ENCODE measurements at regions not wholly inside any gene's neighbourhood (a gene's known extent, or its start where the extent isn't known, plus 50 kb on each side); places are given as distances from the start of the nearest gene placed in this dataset.

DNA sequence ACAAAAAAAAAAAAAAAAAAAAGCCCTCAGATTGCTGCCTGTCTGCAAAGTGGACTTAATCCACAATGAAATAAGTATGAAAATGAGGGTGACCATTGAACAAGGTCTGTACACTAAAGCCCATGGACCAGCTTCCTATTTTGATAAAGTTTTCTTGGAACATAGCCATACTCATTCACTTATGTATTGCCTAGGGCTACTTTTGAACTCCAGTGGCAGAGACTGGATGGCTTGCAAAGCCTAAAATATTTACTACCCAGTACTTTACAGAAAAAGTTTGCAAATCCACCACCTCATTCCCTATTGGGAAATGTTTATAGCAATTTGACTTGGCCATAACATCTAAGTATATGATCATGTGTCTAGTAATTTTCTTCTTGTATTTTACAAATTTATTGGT is 481.7 kb downstream of the NAF1 start:
- H3K4me2 ChIP-seq (ENCODE audit: low read length) = no peak overlapping the region
- peaks cover 8% of the 10 kb centered on the region for H3K4me1 ChIP-seq (ENCODE audit: low read length)
- no peaks in the 10 kb centered on the region for H3K79me2 ChIP-seq (ENCODE audit: low read length)
- no peak overlapping the region for H3K9ac ChIP-seq (ENCODE audit: low read length)
- H3K36me3 ChIP-seq (replicated peaks; ENCODE audit: low read depth, low read length) = no peaks in the 10 kb centered on the region
- H4K20me1 ChIP-seq (ENCODE audit: insufficient read depth, low read length) = no peaks in the 10 kb centered on the region
- H2AFZ ChIP-seq (ENCODE audit: low read depth, low read length) = no peak overlapping the region
- no peak overlapping the region for H3K27ac ChIP-seq (ENCODE audit: low read length)
- H3K4me3 ChIP-seq (ENCODE audit: low read length) = no peak overlapping the region
- no peaks in the 10 kb centered on the region for H3K27me3 ChIP-seq (ENCODE audit: low read depth, low read length)
- no peak for TF ChIP-seq CTCF (IDR thresholded peaks at IDR 0.05; ENCODE audit: low read depth, low read length)
- TF ChIP-seq EZH2phosphoT487 (IDR thresholded peaks at IDR 0.05; ENCODE audit: low read depth) = no peak
- H3K9me3 ChIP-seq (ENCODE audit: insufficient read depth, low read length) = no peaks in the 10 kb centered on the region

GRCh38 chr4:162684371-162684700 is 482.4 kb downstream of the NAF1 start:
- no peak overlapping the region for H3K4me3 ChIP-seq (ENCODE audit: low read length)
- peaks cover 8% of the 10 kb centered on the region for H3K4me1 ChIP-seq (ENCODE audit: low read length)
- no peaks in the 10 kb centered on the region for H3K27me3 ChIP-seq (ENCODE audit: low read depth, low read length)
- H2AFZ ChIP-seq (ENCODE audit: low read depth, low read length) = no peak overlapping the region
- no peak overlapping the region for H3K27ac ChIP-seq (ENCODE audit: low read length)
- no peak overlapping the region for H3K4me2 ChIP-seq (ENCODE audit: low read length)
- no peaks in the 10 kb centered on the region for H3K9me3 ChIP-seq (ENCODE audit: insufficient read depth, low read length)
- no peaks in the 10 kb centered on the region for H4K20me1 ChIP-seq (ENCODE audit: insufficient read depth, low read length)
- H3K79me2 ChIP-seq (ENCODE audit: low read length) = no peaks in the 10 kb centered on the region
- no peaks in the 10 kb centered on the region for H3K36me3 ChIP-seq (replicated peaks; ENCODE audit: low read depth, low read length)
- H3K9ac ChIP-seq (ENCODE audit: low read length) = no peak overlapping the region
- no peak for TF ChIP-seq CTCF (IDR thresholded peaks at IDR 0.05; ENCODE audit: low read depth, low read length)
- no peak for TF ChIP-seq EZH2phosphoT487 (IDR thresholded peaks at IDR 0.05; ENCODE audit: low read depth)

DNA sequence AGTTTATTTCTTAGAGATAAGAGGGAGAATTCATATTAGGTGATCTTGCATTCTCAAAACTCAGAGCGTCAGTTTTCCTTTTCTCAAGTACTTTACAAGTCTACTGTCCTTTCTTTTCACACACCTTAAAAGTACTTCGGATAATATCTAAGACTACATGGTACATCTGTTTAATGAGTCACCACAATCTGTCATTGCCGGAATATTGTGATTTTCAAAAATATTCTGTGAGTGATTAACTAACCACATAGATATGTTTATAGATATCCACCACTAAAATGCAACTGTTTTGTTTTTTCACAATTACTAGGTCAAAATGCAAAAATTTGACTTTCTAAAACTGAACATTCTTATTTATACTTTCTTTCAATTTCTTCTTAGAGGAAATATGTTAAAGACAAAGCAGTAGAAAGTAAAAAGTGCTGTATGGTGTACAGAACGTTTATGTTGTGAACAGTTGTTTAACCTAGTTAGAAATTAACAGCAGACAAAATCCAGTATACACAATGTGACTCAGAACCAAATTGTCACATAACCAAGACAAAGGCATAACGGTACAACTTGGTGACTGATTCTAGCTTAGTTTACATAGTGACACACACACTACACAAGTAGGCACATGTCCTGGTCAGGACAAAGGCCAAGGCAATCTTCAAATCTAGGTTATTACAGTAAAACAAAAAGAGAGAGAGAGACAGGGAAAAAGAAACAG is 482.9 kb downstream of the NAF1 start:
- no peak overlapping the region for H3K9ac ChIP-seq (ENCODE audit: low read length)
- H3K4me3 ChIP-seq (ENCODE audit: low read length) = no peak overlapping the region
- no peak for TF ChIP-seq CTCF (IDR thresholded peaks at IDR 0.05; ENCODE audit: low read depth, low read length)
- no peak for TF ChIP-seq EZH2phosphoT487 (IDR thresholded peaks at IDR 0.05; ENCODE audit: low read depth)
- H4K20me1 ChIP-seq (ENCODE audit: insufficient read depth, low read length) = no peaks in the 10 kb centered on the region
- no peak overlapping the region for H2AFZ ChIP-seq (ENCODE audit: low read depth, low read length)
- no peak overlapping the region for H3K4me2 ChIP-seq (ENCODE audit: low read length)
- H3K79me2 ChIP-seq (ENCODE audit: low read length) = no peaks in the 10 kb centered on the region
- no peaks in the 10 kb centered on the region for H3K27me3 ChIP-seq (ENCODE audit: low read depth, low read length)
- H3K27ac ChIP-seq (ENCODE audit: low read length) = no peak overlapping the region
- peaks cover 4% of the 10 kb centered on the region; the same call in 1 of the 2 replicates for H3K9me3 ChIP-seq (ENCODE audit: insufficient read depth, low read length)
- H3K4me1 ChIP-seq (ENCODE audit: low read length) = peaks cover 8% of the 10 kb centered on the region
- peaks cover 3% of the 10 kb centered on the region for H3K36me3 ChIP-seq (replicated peaks; ENCODE audit: low read depth, low read length)

- Histone ChIP-seq H2AFZ (ENCODE audit: low read depth, low read length) (no peak overlapping the region), H3K36me3 (replicated peaks; ENCODE audit: low read depth, low read length) (peaks cover 3% of the 10 kb centered on the region), H3K9ac (ENCODE audit: low read length) (no peak overlapping the region), H3K4me1 (ENCODE audit: low read length) (peaks cover 8% of the 10 kb centered on the region), H3K79me2 (ENCODE audit: low read length) (no peaks in the 10 kb centered on the region), H3K4me3 (ENCODE audit: low read length) (no peak overlapping the region), H3K9me3 (ENCODE audit: insufficient read depth, low read length) (peaks cover 4% of the 10 kb centered on the region; the same call in 1 of the 2 replicates), H3K4me2 (ENCODE audit: low read length) (no peak overlapping the region), H4K20me1 (ENCODE audit: insufficient read depth, low read length) (no peaks in the 10 kb centered on the region), H3K27ac (ENCODE audit: low read length) (no peak overlapping the region), H3K27me3 (ENCODE audit: low read depth, low read length) (no peaks in the 10 kb centered on the region)
- TF ChIP-seq CTCF (IDR thresholded peaks at IDR 0.05; ENCODE audit: low read depth, low read length) = no peak
- TF ChIP-seq EZH2phosphoT487 (IDR thresholded peaks at IDR 0.05; ENCODE audit: low read depth) = no peak
Measured at GRCh38 chr4:162682651-162683050, 484.0 kb downstream of the NAF1 start.
